Panc1 (cell line): ENCODE measurements at regions not wholly inside any gene's neighbourhood (a gene's known extent, or its start where the extent isn't known, plus 50 kb on each side); places are given as distances from the start of the nearest gene placed in this dataset.

Experiments
- ATAC-seq: fragments of 200-7000 bp; cut with Tn5 transposase; 2 replicates; pipeline ENCODE4 v1.9.1; 2020; ENCODE audit warnings: mild to moderate bottlenecking, moderate library complexity
- BruUV-seq: library from RNA; stranded (reverse); fragments of 400-500 nt; replicated peaks from 2 replicates; lab custom pipeline; 2021; lab: Mats Ljungman, UMichigan
- CTCF ChIA-PET: fragments of 300-600 bp; sonication (Branson Sonifier 250); formaldehyde crosslinking; loops from one replicate; lab custom pipeline; 2022; ENCODE audit warnings: antibody characterized with exemption; lab: Charles Lee
- POLR2A ChIA-PET: fragments of 300-600 bp; sonication (Branson Sonifier 250); formaldehyde crosslinking; loops from one replicate; lab custom pipeline; 2022; ENCODE audit warnings: antibody characterized with exemption; lab: Charles Lee
- DNase-seq: peaks from one replicate; pipeline ENCODE4 v3.0.0-alpha.2; 2010; ENCODE audit warnings: low read depth, low spot score
- H3K27ac ChIP-seq: 2 replicates; pipeline ENCODE4 v1.5.1; 2011; ENCODE audit warnings: mild to moderate bottlenecking, low read length, inconsistent platforms
- H3K27me3 ChIP-seq: fragments of 200-500 bp; sonication (Bioruptor generic); 2 replicates; pipeline ENCODE4 v1.6.0; 2014; ENCODE audit warnings: low read length, inconsistent platforms; ENCODE audit not compliant: control insufficient read depth, insufficient read depth
- H3K36me3 ChIP-seq: fragments of 200-500 bp; sonication (Bioruptor generic); 2 replicates; pipeline ENCODE4 v1.5.1; 2014; ENCODE audit warnings: inconsistent platforms, mild to moderate bottlenecking, low read length, moderate library complexity; ENCODE audit not compliant: control insufficient read depth, insufficient read depth
- H3K4me1 ChIP-seq: 2 replicates; pipeline ENCODE4 v1.5.1; 2011; ENCODE audit warnings: inconsistent platforms, mild to moderate bottlenecking, low read length, moderate library complexity; ENCODE audit not compliant: control insufficient read depth, insufficient read depth
- H3K4me3 ChIP-seq, 2 experiments: 2 replicates each; pipeline ENCODE4 v1.5.1; 2011 to 2012; ENCODE audit warnings: low read depth in 2 of 2, low read length in 2 of 2, mild to moderate bottlenecking in 2 of 2, inconsistent platforms in 1 of 2, moderate library complexity in 1 of 2
- H3K9me3 ChIP-seq: fragments of 200-500 bp; sonication (Bioruptor generic); 2 replicates; pipeline ENCODE4 v1.5.1; 2014; ENCODE audit warnings: low read depth, mild to moderate bottlenecking, inconsistent platforms, low read length, moderate library complexity; ENCODE audit not compliant: control insufficient read depth, insufficient read depth
- POLR2AphosphoS5 ChIP-seq: IDR thresholded peaks from 2 replicates; pipeline ENCODE4 v1.6.1; 2012; ENCODE audit warnings: mild to moderate bottlenecking, low read depth, low read length, moderate library complexity
- SIN3A ChIP-seq: IDR thresholded peaks from 2 replicates; pipeline ENCODE4 v1.6.1; 2012; ENCODE audit warnings: low read depth, mild to moderate bottlenecking, low read length, moderate library complexity, borderline replicate concordance; ENCODE audit not compliant: insufficient read depth
- TCF7L2 ChIP-seq: IDR thresholded peaks from 2 replicates; pipeline ENCODE4 v1.6.1; 2011; ENCODE audit warnings: mild to moderate bottlenecking, low read depth, low read length, inconsistent platforms
- in situ Hi-C: cut with HindIII; loops from 2 replicates; pipeline ENCODE4 v1.10.0; 2016; ENCODE audit warnings: low sequenced_read_pairs, low pct_unique_long_range_greater_than_20kb
- intact Hi-C: fragments of 100-400 bp; cut with micrococcal nuclease; formaldehyde crosslinking; loops from one replicate; pipeline ENCODE4 v1.10.0; 2022; ENCODE audit not compliant: unreplicated experiment
- TF ChIP-seq, protein P1 (sequence below): fragments of 450-650 bp; IDR thresholded peaks from 2 replicates; pipeline ENCODE4 v1.5.1; 2017; ENCODE audit warnings: mild to moderate bottlenecking
- TF ChIP-seq, protein P2 (sequence below), 2 experiments: IDR thresholded peaks; 2 replicates each; pipeline ENCODE4 v1.6.1; 2011 to 2012; ENCODE audit warnings: low read depth in 2 of 2, control low read depth in 1 of 2, low read length in 1 of 2, mild to moderate bottlenecking in 1 of 2, moderate library complexity in 1 of 2; ENCODE audit not compliant: insufficient read depth in 1 of 2

DNA sequence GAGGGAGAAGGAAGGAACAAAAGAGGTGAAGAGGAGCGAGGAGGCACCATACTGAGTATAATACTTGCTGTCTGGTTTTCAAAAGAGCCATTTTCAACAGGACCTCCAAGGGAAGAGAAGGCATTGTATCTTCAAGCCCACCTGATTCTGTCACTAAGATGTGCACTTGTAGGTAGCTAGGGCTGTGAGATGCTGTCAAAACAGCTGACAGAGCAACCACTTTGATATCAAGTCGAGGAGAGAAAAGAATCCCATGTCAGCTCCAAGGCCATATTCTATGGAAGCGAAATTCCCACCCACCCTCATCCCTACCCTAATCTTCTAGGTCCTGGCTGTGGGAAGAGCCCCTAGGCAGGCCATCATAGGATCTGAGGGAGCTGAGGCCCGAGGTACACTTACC lies 70.9 kb upstream of the PRDM11 start:
- H3K4me1 ChIP-seq: 0 out of 2 replicates have a peak, but pooled peaks cover 3% of the 10 kb centered on the region
- no peak for ATAC-seq
- CTCF ChIA-PET: no interaction called here
- no peak overlapping the region for H3K4me3 ChIP-seq
- peaks cover 2% of the 10 kb centered on the region; the same call in 1 of the 2 replicates for H3K27me3 ChIP-seq
- POLR2A ChIA-PET: no interaction called here
- no peaks in the 10 kb centered on the region for H3K9me3 ChIP-seq
- TF ChIP-seq POLR2AphosphoS5 (no peak), TCF7L2 (no peak), SIN3A (no peak)
- TF ChIP-seq, protein P1, sequence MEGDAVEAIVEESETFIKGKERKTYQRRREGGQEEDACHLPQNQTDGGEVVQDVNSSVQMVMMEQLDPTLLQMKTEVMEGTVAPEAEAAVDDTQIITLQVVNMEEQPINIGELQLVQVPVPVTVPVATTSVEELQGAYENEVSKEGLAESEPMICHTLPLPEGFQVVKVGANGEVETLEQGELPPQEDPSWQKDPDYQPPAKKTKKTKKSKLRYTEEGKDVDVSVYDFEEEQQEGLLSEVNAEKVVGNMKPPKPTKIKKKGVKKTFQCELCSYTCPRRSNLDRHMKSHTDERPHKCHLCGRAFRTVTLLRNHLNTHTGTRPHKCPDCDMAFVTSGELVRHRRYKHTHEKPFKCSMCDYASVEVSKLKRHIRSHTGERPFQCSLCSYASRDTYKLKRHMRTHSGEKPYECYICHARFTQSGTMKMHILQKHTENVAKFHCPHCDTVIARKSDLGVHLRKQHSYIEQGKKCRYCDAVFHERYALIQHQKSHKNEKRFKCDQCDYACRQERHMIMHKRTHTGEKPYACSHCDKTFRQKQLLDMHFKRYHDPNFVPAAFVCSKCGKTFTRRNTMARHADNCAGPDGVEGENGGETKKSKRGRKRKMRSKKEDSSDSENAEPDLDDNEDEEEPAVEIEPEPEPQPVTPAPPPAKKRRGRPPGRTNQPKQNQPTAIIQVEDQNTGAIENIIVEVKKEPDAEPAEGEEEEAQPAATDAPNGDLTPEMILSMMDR: no peak
- TF ChIP-seq, protein P2, sequence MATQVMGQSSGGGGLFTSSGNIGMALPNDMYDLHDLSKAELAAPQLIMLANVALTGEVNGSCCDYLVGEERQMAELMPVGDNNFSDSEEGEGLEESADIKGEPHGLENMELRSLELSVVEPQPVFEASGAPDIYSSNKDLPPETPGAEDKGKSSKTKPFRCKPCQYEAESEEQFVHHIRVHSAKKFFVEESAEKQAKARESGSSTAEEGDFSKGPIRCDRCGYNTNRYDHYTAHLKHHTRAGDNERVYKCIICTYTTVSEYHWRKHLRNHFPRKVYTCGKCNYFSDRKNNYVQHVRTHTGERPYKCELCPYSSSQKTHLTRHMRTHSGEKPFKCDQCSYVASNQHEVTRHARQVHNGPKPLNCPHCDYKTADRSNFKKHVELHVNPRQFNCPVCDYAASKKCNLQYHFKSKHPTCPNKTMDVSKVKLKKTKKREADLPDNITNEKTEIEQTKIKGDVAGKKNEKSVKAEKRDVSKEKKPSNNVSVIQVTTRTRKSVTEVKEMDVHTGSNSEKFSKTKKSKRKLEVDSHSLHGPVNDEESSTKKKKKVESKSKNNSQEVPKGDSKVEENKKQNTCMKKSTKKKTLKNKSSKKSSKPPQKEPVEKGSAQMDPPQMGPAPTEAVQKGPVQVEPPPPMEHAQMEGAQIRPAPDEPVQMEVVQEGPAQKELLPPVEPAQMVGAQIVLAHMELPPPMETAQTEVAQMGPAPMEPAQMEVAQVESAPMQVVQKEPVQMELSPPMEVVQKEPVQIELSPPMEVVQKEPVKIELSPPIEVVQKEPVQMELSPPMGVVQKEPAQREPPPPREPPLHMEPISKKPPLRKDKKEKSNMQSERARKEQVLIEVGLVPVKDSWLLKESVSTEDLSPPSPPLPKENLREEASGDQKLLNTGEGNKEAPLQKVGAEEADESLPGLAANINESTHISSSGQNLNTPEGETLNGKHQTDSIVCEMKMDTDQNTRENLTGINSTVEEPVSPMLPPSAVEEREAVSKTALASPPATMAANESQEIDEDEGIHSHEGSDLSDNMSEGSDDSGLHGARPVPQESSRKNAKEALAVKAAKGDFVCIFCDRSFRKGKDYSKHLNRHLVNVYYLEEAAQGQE (IDR thresholded peaks at IDR 0.05; ENCODE audit: insufficient read depth in 1 of 2, low read depth in 2 of 2, low read length in 1 of 2): no peak
- H3K36me3 ChIP-seq: no peaks in the 10 kb centered on the region
- BruUV-seq: no TSS peak
- in situ Hi-C loops (no loop called here), intact Hi-C loops (no loop called here)
- no peak for DNase-seq
- no peak overlapping the region for H3K27ac ChIP-seq

DNA sequence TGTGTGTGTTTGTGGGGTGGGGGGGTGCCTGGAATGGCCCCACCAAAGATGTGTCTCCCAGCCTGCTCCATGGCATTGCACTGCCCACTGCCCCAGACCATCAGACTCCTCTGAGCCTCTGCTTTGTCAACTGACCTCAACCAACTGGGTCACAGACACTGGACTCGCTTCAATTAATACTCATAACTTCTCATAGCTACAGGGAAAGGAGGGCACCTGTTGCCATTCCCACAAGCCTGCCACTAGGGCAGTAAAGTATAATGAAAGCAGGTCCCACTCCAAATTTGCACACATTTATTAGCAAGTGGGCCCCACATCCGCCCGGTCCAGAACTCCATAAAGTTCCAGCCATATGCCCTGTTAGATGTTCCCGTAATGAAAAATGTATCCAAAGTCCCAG lies 70.5 kb upstream of the PRDM11 start:
- TF ChIP-seq, protein P1: no peak
- TF ChIP-seq POLR2AphosphoS5 (no peak), SIN3A (no peak), TCF7L2 (no peak)
- TF ChIP-seq, protein P2 (IDR thresholded peaks at IDR 0.05; ENCODE audit: insufficient read depth in 1 of 2, low read depth in 2 of 2, low read length in 1 of 2): no peak
- POLR2A ChIA-PET: no interaction called here
- in situ Hi-C loops (no loop called here), intact Hi-C loops (no loop called here)
- ATAC-seq (no peak), DNase-seq (no peak)
- H3K27ac ChIP-seq: no peak overlapping the region
- CTCF ChIA-PET: no interaction called here
- no TSS peak for BruUV-seq
- H3K27me3 ChIP-seq: peaks cover 2% of the 10 kb centered on the region; the same call in 1 of the 2 replicates
- H3K4me1 ChIP-seq: 0 out of 2 replicates have a peak, but pooled peaks cover 3% of the 10 kb centered on the region
- H3K36me3 ChIP-seq: no peaks in the 10 kb centered on the region
- H3K4me3 ChIP-seq: no peak overlapping the region
- no peaks in the 10 kb centered on the region for H3K9me3 ChIP-seq
